ENCODE measurements at regions not wholly inside any gene's neighbourhood (a gene's known extent, or its start where the extent isn't known, plus 50 kb on each side); places are given as distances from the start of the nearest gene placed in this dataset.
"Not testable (repeated sequence)": the region's sequence is repeated elsewhere in the genome, so short reads cannot be mapped to it uniquely, and the experiment has no call there.

DNA sequence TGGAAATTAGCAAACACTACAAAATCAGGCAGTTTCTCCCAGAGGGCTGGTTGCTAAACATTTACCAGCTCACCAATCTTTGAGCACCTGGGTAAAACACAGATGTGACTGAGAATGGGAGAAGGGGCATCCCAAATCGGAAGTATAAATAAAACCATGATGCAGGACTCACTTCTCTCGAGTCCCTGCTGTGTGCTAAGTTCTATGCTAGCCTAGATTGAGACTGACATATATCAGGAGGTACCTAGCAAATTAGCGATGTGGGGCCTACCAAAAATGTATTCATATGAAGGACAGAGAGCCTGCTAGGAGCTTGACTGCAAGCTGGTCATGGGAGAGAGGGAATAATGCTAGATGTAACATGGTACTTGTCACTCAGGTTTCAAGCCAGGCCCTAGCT, 171.9 kb upstream of the PGRMC2 start:
- DNase-seq (ENCODE audit: low read depth in 4 of 4, low spot score in 2 of 4): no peak

DNA sequence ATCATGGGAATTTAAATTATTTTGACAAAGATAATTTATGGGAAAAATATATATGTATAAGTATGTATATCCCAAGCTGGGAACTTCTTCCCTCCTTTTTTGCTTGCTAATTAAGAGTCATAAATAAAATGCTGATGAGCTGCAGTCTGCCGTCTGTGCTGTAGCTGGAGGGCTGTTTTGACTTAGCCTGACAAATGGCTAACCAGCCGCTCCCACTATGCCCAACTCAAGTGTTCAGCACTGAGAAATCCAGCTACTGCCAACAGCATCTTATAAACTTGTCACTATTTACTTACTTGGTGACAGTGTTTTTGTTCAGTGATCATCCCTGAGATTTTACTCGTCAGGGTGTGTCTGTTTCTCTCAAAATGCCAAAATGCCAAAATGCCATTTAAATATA, 171.2 kb upstream of the PGRMC2 start:
- DNase-seq (ENCODE audit: low read depth in 4 of 4, low spot score in 2 of 4): no peak

DNA sequence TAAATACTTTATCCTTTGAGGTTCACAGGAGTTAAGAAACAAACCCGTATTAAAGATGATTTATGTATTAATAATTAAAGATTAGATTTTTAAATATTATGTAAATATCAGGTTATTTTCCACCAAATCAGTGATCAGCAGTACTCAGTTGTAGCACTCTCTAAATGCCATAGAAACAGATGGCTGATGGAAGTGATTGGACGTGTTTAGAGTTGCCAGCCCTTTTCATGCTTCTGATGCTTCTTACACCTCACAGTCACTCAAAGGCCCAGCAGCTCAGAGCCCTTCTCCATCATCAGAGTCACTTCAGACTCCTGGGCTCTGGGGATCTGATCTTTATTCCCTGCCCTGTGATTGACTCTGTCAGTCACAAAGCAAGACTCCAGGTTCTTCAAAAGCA, 170.1 kb upstream of the PGRMC2 start:
- no peak for DNase-seq (ENCODE audit: low read depth in 4 of 4, low spot score in 2 of 4)

- no peak for DNase-seq (ENCODE audit: low read depth in 4 of 4, low spot score in 2 of 4)
These were observed 168.6 kb upstream of the PGRMC2 start for GRCh38 chr4:128456171-128456570.

DNA sequence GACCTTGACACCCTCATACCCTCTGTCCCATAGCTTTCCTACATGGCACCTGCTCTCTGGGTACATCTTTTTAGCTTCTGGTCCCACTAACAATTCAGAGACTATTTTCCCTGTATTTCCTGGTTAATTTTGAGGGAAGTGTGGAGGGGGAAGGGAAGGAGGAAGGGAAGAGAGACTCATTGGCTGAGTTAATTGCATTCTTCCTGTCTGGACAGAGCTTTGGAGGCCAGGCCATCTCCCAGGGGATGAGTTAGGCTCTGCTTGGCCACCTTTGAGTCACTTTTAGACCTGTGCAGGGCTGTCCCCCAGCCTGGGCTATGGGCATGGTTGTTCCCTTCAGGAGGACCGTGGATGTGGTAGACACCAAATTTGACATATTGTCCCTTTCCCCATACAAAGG, 167.9 kb upstream of the PGRMC2 start:
- no peak for DNase-seq (ENCODE audit: low read depth in 4 of 4, low spot score in 2 of 4)

DNA sequence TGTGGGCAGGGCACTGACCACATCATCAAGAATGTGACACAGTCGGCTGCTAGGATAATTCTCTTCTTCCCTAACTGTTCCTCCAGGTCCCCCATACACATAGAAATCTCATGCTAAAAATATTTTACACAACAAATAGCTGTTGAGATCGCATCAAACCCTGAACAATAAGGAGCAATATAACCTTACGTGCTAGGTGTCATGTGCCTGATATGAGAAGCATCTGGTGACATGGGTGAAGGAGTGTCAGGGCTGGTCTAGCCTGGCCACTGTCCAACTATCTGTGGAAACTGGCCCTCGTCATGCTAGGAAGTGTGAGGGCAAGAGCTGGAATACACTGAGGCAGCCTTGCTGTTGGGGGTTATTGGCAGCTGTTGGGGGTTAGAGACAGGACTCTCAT, 167.3 kb upstream of the PGRMC2 start:
- no peak for DNase-seq (ENCODE audit: low read depth in 4 of 4, low spot score in 2 of 4)

DNA sequence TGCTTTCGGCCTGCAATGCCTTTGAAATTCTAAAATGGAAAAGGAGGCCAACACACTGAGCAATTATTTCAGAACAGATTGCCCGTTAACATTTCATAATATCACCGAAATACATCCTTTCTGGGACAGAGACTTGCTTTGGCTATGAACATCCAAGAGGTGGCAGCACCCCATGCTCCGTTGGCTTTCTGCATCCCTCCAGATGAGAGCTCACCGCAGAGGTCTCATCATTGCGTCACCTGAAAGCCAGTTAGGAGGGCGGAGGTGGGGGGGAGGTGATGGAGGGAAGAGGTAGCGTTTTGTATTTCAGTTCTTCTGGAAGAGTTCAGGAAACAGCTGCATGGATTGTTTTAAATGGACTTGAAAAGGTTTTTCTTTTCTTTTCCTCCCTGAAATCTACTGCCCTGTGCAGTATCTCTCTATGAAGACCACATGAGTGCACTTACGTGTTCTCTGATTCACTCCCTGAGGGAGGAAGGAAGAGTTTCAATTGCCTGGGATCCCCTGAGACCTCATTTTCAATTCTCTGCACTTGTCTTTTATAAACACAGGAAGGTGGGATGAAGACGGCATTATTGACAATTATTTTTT, 166.8 kb upstream of the PGRMC2 start:
- DNase-seq (ENCODE audit: low read depth in 4 of 4, low spot score in 2 of 4): peak; percentile 27 to 66 (median 44)

DNA sequence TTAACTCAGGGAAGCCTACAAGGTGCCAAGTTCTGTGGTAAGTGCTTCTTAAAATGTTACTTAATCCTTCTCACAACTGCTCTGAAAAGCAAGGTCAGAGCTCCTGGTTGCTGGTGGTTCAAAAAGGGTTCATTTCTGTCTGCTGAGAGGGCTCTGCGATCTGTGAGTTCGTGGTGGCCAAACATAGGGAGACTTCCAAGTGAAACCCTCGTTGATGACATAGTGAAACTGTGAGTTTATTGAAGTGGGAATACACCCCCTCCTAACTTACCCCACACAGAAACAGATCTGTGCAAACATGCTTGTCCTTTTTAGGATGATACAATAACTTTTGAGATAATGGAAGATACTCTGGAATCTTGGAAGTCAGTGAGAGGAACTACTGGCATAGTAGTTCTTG, 164.8 kb upstream of the PGRMC2 start:
- DNase-seq (ENCODE audit: low read depth in 4 of 4, low spot score in 2 of 4): no peak

- no peak for DNase-seq (ENCODE audit: low read depth in 4 of 4, low spot score in 2 of 4)
These were observed 163.8 kb upstream of the PGRMC2 start for GRCh38 chr4:128451270-128451905.

- no peak for DNase-seq (ENCODE audit: low read depth in 4 of 4, low spot score in 2 of 4)
These were observed 162.9 kb upstream of the PGRMC2 start for GRCh38 chr4:128450326-128451120.

DNA sequence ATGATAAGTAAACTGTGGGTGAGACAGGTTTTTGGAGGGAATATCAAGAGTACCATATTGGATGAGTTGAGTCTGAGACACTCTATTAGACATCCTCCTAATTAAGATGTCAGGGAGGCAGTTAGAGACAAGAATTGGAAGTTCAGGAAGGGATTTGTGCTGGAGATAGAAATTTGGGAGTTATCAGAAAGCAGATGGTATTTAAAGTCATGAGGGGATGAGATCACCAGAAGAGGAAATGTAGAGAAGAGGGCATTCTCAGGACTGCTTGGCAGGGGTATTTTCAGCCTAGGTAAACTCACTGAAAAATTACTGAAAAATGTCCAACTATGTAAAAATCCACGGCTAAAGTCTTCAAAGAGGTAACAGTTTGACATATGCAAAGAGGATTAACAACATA, 161.6 kb upstream of the PGRMC2 start:
- DNase-seq (ENCODE audit: low read depth in 4 of 4, low spot score in 2 of 4): no peak

DNA sequence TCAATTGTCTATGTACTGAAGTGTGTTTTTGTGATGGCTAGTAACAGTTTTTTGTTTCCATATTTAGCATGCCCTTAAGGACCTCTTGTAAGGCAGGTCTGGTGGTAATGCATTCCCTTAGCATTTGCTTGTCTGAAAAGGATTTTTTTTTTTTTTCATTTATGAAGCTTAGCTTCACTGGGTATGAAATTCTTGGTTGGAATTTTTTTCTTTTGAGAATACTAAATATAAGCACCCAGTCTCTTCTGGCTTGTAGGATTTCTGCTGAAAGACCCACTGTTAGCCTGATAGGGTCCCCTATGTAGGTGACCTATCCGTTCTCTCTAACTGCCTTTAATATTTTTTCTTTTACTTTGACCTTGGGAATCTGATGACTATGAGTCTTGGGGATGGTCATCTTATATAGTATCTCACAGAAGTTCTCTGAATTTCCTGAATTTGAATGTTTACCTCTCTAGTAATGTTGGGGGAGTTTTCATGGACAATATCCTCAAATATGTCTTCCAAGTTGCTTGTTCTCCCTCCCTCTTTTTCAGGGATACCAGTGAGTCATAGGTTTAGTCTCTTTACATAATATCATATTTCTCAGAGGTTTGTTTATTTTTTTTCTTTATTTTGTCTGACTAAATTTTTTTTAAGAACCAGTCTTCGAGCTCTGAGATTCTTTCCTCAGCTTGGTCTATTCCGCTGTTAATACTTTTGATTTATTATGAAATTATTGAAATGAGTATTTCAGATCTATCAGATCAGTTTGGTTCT, 157.1 kb upstream of the PGRMC2 start:
- no peak for DNase-seq (ENCODE audit: low read depth in 4 of 4, low spot score in 2 of 4)

DNA sequence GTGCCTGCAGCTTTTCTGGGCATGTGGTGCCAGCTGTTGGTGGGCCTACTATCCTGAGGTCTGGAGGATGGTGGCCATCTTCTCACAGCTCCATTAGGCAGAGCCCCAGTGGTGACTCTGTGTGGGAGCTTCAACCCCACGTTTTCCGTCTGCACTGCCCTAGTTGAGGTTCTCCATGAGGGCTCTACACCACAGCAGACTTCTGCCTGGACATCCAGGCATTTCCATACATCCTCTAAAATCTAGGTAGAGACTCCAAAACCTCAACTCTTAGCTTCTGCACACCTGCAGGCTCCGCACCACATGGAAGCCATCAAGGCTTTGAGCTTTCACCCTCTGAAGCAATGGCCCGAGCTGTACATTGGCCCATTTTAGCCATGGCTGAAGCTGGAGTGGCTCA, 153.3 kb upstream of the PGRMC2 start:
- no peak for DNase-seq (ENCODE audit: low read depth in 4 of 4, low spot score in 2 of 4)

DNA sequence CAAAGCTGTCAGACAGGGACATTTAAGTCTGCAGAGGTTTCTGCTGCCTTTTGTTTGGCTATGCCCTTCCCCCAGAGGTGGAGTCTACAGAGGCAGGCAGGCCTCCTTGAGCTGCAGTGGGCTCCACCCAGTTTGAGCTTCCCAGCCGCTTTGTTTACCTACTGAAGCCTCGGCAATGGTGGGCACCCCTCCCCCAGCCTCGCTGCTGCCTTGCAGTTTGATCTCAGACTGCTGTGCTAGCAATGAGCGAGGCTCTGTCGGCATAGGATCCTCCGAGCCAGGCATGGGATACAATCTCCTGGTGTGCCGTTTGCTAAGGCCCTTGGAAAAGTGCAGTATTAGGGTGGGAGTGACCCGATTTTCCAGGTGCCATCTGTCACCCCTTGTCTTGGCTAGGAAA, 149.4 kb upstream of the PGRMC2 start:
- not testable (repeated sequence) for DNase-seq (ENCODE audit: low read depth in 4 of 4, low spot score in 2 of 4)

DNA sequence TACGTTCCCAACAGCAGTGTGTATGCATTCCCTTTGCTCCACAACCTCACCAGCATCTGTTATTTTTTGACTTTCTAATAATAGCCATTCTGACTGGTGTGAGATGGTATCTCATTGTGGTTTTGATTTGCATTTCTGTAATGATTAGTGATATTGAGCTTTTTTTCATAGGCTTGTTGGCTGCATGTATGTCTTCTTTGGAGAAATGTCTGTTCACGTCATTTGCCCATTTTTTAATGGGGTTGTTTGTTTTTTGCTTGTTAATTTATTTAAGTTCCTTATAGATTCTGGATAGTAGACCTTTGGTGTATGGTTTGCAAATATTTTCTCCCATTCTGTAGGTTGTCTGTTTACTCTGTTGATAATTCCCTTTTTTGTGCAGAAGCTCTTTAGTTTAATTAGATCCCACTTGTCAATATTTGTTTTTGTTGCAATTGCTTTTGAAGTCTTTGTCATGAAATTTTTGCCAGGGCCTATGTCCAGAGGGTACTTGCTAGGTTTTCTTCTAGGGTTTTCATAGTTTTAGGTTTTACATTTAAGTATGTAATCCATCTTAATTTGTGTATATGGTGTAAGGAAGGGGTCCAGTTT, 141.5 kb upstream of the PGRMC2 start:
- not testable (repeated sequence) for DNase-seq (ENCODE audit: low read depth in 4 of 4, low spot score in 2 of 4)

GRCh38 chr4:128428397-128428796, 140.8 kb upstream of the PGRMC2 start:
- DNase-seq (ENCODE audit: low read depth in 4 of 4, low spot score in 2 of 4): no peak

- no peak for DNase-seq (ENCODE audit: low read depth in 4 of 4, low spot score in 2 of 4)
These were observed 140.3 kb upstream of the PGRMC2 start for GRCh38 chr4:128427832-128428366.

DNA sequence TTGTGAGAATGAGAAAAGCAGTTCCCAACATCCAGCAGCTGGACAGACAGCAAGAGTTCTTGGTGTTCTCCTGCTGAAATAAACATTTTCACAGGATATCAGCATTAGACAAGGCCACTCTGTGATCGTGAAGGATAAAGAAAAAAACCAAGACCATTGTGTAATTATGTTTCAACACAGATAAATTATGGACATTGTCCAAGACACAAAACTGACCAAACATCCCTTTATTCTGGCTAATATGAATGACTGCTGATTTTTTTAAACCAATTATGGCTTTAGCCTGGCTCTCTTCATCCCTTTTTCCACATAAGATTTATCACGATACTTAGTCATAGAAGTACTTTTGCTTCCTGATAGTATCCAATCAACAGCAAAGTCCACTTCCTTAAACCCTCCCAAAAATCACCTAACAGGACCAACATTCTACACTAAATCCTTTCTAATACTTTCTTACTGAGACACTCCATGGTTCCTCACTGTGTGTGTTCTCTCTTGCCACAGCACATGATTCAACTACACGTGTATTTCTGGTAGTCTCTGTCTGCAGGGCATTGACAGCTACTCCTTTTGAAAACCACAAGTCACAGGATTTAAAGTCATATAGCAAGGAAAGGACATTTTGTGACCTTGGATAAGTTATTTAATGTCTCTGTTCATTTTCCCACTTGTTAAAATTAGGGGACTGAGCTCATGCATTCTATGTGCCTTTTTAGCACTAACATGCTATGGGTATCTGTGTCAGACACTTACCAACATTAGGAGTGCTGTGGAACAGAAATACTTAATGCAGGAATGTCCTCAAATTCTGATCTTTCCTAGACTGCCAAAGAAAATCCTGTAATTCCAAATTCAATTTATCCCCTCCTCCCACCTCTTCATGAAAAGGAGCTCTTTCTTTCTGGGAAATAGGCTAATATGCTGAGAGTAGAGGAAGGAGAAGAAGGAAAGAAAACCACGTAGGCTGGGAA, 137.2 kb upstream of the PGRMC2 start:
- no peak for DNase-seq (ENCODE audit: low read depth in 4 of 4, low spot score in 2 of 4)

- DNase-seq (ENCODE audit: low read depth in 4 of 4, low spot score in 2 of 4): not testable (repeated sequence)
These were observed 134.7 kb upstream of the PGRMC2 start for GRCh38 chr4:128422296-128422695.

Data from left renal cortex interstitium (tissue), 4 donors.